Erythroblast (primary cell): ENCODE measurements at regions not wholly inside any gene's neighbourhood (a gene's known extent, or its start where the extent isn't known, plus 50 kb on each side); places are given as distances from the start of the nearest gene placed in this dataset.

Source experiments
- GATA1 ChIP-seq: IDR thresholded peaks from 2 replicates; pipeline ENCODE4 v1.6.1; 2011; ENCODE audit warnings: low read depth, mild to moderate bottlenecking, control low read depth, low read length, moderate library complexity
- POLR2A ChIP-seq: IDR thresholded peaks from 2 replicates; pipeline ENCODE4 v1.6.1; 2011; ENCODE audit warnings: mild to moderate bottlenecking, low read length

- TF ChIP-seq POLR2A (no peak), GATA1 (no peak)
Observed at GRCh38 chr6:4651831-4652467, 124.3 kb upstream of the CDYL start.
